A172 (cell line): ENCODE measurements at regions not wholly inside any gene's neighbourhood (a gene's known extent, or its start where the extent isn't known, plus 50 kb on each side); places are given as distances from the start of the nearest gene placed in this dataset.
"Not testable (repeated sequence)": the region's sequence is repeated elsewhere in the genome, so short reads cannot be mapped to it uniquely, and the experiment has no call there.

ENCODE experiments used
- DNase-seq: peaks from one replicate; pipeline ENCODE4 v3.0.0-alpha.2; 2015; ENCODE audit warnings: low spot score

- no peak for DNase-seq
Measured at GRCh38 chr3:163817015-163817414, 1261.3 kb downstream of the SI start.

DNA sequence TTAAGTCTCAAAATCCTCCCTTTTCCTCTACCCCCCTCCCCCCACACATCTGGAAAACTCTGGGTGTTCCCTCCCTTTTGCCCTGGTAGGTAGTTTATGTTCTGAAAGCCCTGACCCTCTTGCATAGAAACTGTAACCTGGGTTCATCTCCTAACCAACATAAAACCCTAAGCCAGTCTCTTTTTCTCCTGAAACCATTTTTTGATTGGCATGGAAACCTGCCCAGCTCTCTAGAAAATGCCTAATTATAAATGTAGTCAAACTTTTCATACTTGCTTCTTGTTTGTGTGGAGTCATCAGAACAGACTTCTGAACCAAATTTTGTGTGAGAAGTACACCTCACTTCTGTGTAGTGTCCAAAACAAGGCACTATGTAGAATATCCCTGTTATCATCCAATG lies 1264.4 kb downstream of the SI start:
- DNase-seq = no peak

DNA sequence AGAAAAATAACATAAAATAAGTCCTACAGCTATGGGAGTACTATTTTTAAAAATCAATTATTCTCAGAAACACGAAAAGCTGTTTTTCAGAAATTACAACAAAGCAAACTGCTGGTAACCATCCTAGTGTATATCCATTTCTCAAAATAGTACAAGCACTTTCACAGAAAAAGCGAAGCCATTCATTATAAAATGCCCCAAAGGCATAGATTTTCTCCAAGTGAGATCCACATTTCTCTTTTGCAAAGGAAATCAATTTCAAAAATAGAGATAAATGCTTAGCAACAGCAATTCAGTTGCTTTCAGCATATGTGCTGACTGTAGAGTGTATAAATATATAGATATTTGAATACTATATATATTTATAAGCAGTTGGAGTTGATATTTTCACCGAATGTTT lies 1266.3 kb downstream of the SI start:
- no peak for DNase-seq

DNA sequence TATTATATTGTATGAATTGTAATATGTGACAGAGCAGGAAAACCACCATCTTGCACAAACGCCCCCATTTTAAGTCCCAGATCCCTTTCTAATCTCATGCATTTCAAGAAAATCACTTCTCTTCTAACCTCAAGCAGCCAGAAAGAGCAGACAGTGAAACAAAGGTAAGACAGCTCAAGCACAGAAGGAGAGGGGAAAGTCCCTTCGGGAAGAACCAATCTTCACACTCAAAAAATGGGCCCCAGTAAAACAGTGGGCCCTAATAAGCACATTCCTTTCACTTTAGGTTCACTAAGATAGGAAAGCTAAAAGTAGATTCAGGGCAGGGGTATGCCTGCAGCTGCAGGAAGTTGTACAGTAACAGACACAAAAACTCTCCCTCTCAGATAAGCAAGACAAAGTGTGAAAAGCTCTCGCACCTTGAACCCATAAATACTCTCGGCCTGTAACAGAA lies 1268.7 kb downstream of the SI start:
- peak; percentile 2 for DNase-seq

GRCh38 chr3:163786416-163786815 lies 1291.9 kb downstream of the SI start:
- no peak for DNase-seq

GRCh38 chr3:163785693-163786092 lies 1292.6 kb downstream of the SI start:
- DNase-seq = peak; percentile 5

GRCh38 chr3:163779396-163780344 lies 1298.6 kb downstream of the SI start:
- DNase-seq = no peak

GRCh38 chr3:163776743-163777142 lies 1301.6 kb downstream of the SI start:
- no peak for DNase-seq

- peak; percentile 20 for DNase-seq
Measured at GRCh38 chr3:163773136-163773535, 1305.2 kb downstream of the SI start.

DNA sequence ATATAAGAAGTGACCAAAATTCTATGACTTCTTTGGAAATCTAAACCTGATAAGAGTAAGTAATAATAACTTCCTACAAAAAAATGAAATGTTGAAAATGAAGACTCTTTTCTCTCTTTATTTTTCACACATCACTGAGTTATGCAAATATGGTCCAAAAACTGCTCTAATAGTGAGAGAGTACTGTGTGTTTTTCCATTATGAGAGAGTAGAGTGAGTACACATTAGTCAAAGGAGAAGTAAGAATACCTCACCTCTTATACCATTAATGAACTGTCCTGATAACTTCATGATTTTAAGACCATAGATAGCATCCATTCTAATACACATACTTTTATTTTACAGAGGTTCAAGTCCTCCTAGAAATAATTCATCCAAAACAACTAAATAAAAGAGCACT lies 1310.2 kb downstream of the SI start:
- no peak for DNase-seq

- DNase-seq = no peak
Measured at GRCh38 chr3:163766112-163766511, 1312.2 kb downstream of the SI start.

- no peak for DNase-seq
Measured at GRCh38 chr3:163753033-163753432, 1325.3 kb downstream of the SI start.

- no peak for DNase-seq
Measured at GRCh38 chr3:163745204-163745603, 1333.1 kb downstream of the SI start.

GRCh38 chr3:163735394-163735793 lies 1342.9 kb downstream of the SI start:
- no peak for DNase-seq

DNA sequence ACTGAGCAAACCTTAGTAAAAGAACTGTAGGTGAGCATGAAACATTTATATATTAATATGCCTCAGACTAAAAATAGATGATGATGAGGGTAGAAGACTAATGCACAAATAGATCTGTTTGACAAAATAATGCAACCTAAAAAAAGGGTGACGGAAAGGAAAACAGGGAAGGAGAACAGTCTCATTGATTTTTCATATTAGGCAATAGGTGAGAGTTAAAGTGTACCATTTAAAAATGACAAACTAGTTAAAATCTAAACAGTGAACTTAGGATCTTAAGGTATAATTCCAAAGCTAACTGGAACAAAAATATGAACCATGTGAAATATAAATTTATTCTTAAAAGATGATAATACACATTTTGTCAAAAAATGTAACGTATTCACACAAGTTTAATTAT lies 1347.6 kb downstream of the SI start:
- DNase-seq = no peak

GRCh38 chr3:163726125-163726524 lies 1352.2 kb downstream of the SI start:
- no peak for DNase-seq

- no peak for DNase-seq
Measured at GRCh38 chr3:163722405-163722804, 1355.9 kb downstream of the SI start.

DNA sequence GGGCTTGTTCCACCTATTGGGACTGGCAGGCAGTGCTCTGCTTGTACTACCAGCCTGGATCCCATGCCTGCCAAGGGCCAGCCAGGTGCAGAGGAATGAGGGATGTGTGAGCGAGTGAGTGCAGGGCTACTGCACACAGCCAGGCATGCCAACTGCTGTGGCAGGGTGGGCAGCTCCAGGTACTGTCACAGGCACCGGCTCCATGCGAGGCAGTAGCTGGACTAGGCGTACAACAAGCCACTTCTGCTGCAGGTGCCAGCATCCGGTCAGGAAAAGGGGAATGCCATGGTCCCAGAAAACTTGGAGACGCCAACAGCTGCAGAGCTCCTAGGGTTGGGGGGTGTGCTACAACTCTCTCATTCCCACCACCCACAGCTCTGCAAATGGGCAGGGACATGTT lies 1356.7 kb downstream of the SI start:
- DNase-seq = no peak

- DNase-seq = no peak
Measured at GRCh38 chr3:163717377-163717776, 1360.9 kb downstream of the SI start.

GRCh38 chr3:163708428-163708827 lies 1369.9 kb downstream of the SI start:
- DNase-seq = no peak

GRCh38 chr3:163707659-163708058 lies 1370.6 kb downstream of the SI start:
- no peak for DNase-seq

DNA sequence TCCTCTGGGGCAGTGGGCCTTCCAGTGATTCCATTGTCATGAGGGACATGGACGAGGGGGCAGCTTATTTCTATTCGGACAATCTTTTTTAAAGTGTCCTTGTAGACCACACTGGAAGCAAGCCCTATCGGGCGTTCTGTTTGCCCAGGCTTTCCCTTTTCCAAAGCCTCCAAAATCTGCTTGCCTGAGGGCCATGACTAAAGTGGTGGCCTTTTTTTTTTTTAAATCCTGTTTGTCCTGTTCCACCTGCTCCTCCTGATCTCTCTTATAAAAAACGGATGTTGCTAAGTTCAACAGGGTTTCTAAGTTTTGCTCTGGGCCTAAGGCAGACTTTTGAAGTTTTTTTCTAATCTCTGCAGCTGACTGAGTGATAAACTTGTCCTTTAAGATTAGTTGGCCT lies 1380.1 kb downstream of the SI start:
- DNase-seq = not testable (repeated sequence)

GRCh38 chr3:163692494-163692893 lies 1385.8 kb downstream of the SI start:
- no peak for DNase-seq

DNA sequence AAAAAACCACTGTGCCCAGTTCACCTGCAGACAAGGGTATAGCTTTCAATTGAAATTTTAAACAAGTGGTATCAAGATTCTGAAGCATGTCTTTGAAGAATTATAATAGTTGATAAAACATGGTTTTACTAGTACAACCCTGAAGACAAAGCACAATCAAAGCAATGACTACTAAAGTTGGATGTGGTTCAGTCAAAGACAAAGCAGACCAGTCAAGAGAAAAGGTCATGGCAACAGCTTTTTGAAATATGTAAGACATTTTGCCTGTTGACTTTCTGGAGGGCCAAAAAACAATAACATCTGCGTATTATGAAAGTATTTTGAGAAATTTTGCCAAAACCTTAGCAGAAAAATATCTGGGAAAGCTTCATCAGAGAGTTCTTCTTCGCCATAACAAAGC lies 1393.6 kb downstream of the SI start:
- no peak for DNase-seq
